Rectal smooth muscle tissue (tissue), 1 donor: ENCODE measurements at regions not wholly inside any gene's neighbourhood (a gene's known extent, or its start where the extent isn't known, plus 50 kb on each side); places are given as distances from the start of the nearest gene placed in this dataset.

Experiments used
- H3K27ac ChIP-seq: one replicate; pipeline ENCODE4 v1.7.0; 2013; ENCODE audit warnings: low read depth, low read length, inconsistent platforms
- H3K27me3 ChIP-seq: one replicate; pipeline ENCODE4 v1.7.0; 2013; ENCODE audit warnings: low read length; ENCODE audit not compliant: control insufficient read depth, insufficient read depth
- H3K36me3 ChIP-seq: one replicate; pipeline ENCODE4 v1.7.0; 2013; ENCODE audit warnings: low read length; ENCODE audit not compliant: control insufficient read depth, insufficient read depth
- H3K4me1 ChIP-seq: one replicate; pipeline ENCODE4 v1.7.0; 2013; ENCODE audit warnings: low read length; ENCODE audit not compliant: control insufficient read depth, insufficient read depth
- H3K4me3 ChIP-seq: one replicate; pipeline ENCODE4 v1.7.0; 2013; ENCODE audit warnings: low read length
- H3K9ac ChIP-seq: one replicate; pipeline ENCODE4 v1.7.0; 2013; ENCODE audit warnings: low read length

- H3K9ac ChIP-seq, result no peak overlapping the region
- H3K27ac ChIP-seq, result no peak overlapping the region
- no peaks in the 10 kb centered on the region for H3K36me3 ChIP-seq
- no peaks in the 10 kb centered on the region for H3K4me1 ChIP-seq
- no peak overlapping the region for H3K4me3 ChIP-seq
- H3K27me3 ChIP-seq, result no peaks in the 10 kb centered on the region
Measured at GRCh38 chr9:88710449-88710848, 175.5 kb downstream of the NXNL2 start.

DNA sequence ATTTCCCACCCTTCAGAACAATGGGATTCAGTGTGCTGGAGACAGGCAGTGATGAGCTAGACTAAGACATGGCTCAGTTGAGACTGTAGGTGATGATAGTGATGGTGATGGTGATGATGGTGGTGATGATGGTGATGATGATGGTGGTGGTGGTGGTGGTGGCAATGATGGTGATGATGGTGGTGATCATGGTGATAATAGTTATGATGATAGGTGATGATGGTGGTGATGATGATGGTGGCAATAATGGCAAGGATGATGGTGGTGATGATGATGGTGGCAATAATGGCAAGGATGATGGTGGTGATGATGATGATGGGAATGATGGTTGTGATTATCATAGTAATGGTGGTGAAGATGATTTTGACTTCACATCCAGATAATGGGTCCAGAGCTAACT lies 176.7 kb downstream of the NXNL2 start:
- Histone ChIP-seq H3K27me3 (no peaks in the 10 kb centered on the region), H3K4me1 (no peaks in the 10 kb centered on the region), H3K4me3 (no peak overlapping the region), H3K27ac (no peak overlapping the region), H3K9ac (no peak overlapping the region), H3K36me3 (no peaks in the 10 kb centered on the region)

DNA sequence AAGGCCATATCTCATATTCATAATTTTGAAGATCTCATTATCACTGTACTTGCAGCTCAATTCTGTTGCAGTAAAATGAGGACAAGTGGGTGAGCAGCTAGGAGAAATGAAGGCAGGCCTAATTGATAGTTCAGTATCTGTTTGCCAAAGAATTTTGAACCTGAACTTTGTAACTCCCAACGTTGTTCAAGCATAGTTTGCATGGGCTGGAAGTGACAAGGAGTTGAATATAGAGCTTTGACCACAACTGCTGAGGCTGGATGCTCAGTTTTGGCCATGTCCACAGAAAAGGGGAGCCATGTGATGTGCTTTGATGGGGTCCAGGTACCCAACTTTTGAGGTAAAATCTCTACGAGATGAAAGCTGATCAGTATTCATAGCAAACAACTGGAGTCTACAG lies 177.5 kb downstream of the NXNL2 start:
- H3K36me3 ChIP-seq, result no peaks in the 10 kb centered on the region
- H3K27ac ChIP-seq, result no peak overlapping the region
- H3K4me1 ChIP-seq, result no peaks in the 10 kb centered on the region
- no peaks in the 10 kb centered on the region for H3K27me3 ChIP-seq
- no peak overlapping the region for H3K9ac ChIP-seq
- H3K4me3 ChIP-seq, result no peak overlapping the region

DNA sequence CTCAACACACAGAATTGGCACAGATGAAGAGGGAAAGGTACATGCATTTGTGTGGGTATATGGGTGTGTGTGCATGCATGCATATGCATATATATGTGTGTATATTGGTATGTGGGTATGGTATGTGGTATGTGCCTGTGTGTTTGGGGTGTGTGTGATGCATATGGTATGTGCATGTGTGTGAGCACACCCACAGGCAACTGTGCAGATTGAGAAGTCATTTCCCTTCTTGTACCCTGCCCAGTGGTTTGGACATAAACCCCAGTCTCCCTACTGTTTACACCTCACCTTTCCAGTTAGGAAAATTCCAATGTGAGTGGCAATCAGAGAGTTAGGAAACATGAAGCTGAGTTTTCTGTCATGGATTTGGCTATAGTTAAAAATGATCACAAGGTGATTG lies 178.0 kb downstream of the NXNL2 start:
- Histone ChIP-seq H3K36me3 (no peaks in the 10 kb centered on the region), H3K4me1 (no peaks in the 10 kb centered on the region), H3K9ac (no peak overlapping the region), H3K27me3 (no peaks in the 10 kb centered on the region), H3K27ac (no peak overlapping the region), H3K4me3 (no peak overlapping the region)

DNA sequence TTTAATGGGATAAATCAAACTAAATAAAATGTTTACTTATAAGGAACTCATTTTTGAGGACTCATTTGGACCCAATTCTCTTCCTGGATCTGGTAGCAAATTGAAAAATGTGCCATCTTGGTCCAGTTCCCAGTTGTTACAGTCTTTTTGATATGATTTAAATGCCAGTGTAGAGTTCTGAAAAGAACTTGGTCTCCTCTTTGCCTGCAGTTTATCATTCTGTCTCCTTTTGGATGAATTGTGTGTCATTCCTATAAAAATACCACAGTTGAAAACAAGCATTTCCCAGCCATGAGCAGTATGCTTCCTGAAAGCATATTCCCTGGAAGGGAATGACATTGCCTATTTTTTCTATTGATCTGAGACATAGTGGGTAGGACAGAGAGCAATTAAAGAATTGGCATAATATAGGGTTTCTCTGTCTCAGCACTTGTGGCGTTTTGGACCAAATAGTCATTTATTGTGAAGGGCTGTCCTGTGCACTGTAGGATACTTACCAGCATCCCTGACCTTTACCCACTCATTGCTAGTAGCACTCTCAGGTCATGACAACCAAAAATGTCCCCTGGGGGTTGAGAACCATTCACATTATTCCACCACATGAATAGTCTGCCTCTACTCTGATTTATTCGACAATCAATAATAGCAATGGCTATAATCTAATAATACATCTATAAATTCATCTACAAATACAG lies 181.8 kb downstream of the NXNL2 start:
- Histone ChIP-seq H3K27me3 (no peaks in the 10 kb centered on the region), H3K4me3 (no peak overlapping the region), H3K4me1 (no peaks in the 10 kb centered on the region)

GRCh38 chr9:88721025-88721424 lies 186.0 kb downstream of the NXNL2 start:
- no peak overlapping the region for H3K4me3 ChIP-seq
- no peak overlapping the region for H3K9ac ChIP-seq

More for the DNA sequence above, 181.8 kb downstream of the NXNL2 start:
- H3K36me3 ChIP-seq, result no peaks in the 10 kb centered on the region
- H3K27ac ChIP-seq, result no peak overlapping the region
- no peak overlapping the region for H3K9ac ChIP-seq

DNA sequence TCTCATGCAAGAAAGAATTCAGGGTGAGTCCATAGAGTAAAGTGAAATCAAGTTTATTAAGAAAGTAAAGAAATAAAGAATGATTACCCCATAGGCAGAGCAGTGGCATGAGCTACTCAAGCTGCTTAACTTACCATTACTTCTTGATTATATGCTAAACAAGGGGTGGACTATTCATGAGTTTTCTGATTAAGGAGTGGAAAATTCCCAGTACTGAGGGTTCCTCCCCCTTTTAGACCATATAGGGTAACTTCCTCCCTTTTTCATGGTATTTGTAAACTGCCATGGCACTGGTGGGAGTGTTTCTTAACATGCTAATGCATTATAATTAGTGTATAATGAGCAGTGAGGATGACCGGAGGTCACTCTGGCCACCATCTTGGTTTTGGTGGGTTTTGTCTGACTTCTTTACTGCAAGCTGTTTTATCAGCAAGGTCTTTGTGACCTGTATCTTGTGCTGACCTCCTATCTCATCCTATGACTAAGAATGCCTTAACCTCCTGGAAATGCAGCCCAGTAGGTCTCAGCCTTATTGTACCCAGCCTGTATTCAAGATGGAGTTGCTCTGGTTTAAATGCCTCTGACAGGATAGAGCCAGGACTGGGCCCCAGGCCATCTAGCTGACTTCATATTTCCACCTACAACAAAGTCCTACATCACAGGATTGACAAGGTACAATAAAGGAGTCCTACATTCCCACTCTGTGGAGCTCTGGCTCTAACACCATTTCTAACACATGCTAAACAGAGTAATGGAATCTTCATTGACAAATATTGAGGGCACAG lies 186.7 kb downstream of the NXNL2 start:
- H3K9ac ChIP-seq, result no peak overlapping the region
- no peaks in the 10 kb centered on the region for H3K4me1 ChIP-seq
- H3K27ac ChIP-seq, result no peak overlapping the region

More at GRCh38 chr9:88721025-88721424, 186.0 kb downstream of the NXNL2 start:
- no peaks in the 10 kb centered on the region for H3K36me3 ChIP-seq
- H3K27me3 ChIP-seq, result no peaks in the 10 kb centered on the region
- H3K4me1 ChIP-seq, result no peaks in the 10 kb centered on the region
- H3K27ac ChIP-seq, result no peak overlapping the region

GRCh38 chr9:88722753-88723152 lies 187.8 kb downstream of the NXNL2 start:
- no peak overlapping the region for H3K9ac ChIP-seq
- no peak overlapping the region for H3K27ac ChIP-seq
- no peaks in the 10 kb centered on the region for H3K4me1 ChIP-seq
- no peak overlapping the region for H3K4me3 ChIP-seq
- H3K36me3 ChIP-seq, result no peaks in the 10 kb centered on the region
- no peaks in the 10 kb centered on the region for H3K27me3 ChIP-seq

More for the DNA sequence above, 186.7 kb downstream of the NXNL2 start:
- H3K27me3 ChIP-seq, result no peaks in the 10 kb centered on the region
- no peaks in the 10 kb centered on the region for H3K36me3 ChIP-seq
- no peak overlapping the region for H3K4me3 ChIP-seq

GRCh38 chr9:88723751-88724150 lies 188.8 kb downstream of the NXNL2 start:
- Histone ChIP-seq H3K36me3 (no peaks in the 10 kb centered on the region), H3K27ac (no peak overlapping the region), H3K4me3 (no peak overlapping the region), H3K9ac (no peak overlapping the region), H3K27me3 (no peaks in the 10 kb centered on the region), H3K4me1 (no peaks in the 10 kb centered on the region)

GRCh38 chr9:88724331-88724730 lies 189.4 kb downstream of the NXNL2 start:
- H3K9ac ChIP-seq, result no peak overlapping the region
- no peaks in the 10 kb centered on the region for H3K4me1 ChIP-seq
- no peak overlapping the region for H3K27ac ChIP-seq
- H3K36me3 ChIP-seq, result no peaks in the 10 kb centered on the region
- H3K4me3 ChIP-seq, result no peak overlapping the region
- no peaks in the 10 kb centered on the region for H3K27me3 ChIP-seq

GRCh38 chr9:88725300-88726019 lies 190.5 kb downstream of the NXNL2 start:
- H3K4me3 ChIP-seq, result no peak overlapping the region
- H3K4me1 ChIP-seq, result no peaks in the 10 kb centered on the region
- no peaks in the 10 kb centered on the region for H3K27me3 ChIP-seq
- no peaks in the 10 kb centered on the region for H3K36me3 ChIP-seq
- H3K27ac ChIP-seq, result no peak overlapping the region
- no peak overlapping the region for H3K9ac ChIP-seq

DNA sequence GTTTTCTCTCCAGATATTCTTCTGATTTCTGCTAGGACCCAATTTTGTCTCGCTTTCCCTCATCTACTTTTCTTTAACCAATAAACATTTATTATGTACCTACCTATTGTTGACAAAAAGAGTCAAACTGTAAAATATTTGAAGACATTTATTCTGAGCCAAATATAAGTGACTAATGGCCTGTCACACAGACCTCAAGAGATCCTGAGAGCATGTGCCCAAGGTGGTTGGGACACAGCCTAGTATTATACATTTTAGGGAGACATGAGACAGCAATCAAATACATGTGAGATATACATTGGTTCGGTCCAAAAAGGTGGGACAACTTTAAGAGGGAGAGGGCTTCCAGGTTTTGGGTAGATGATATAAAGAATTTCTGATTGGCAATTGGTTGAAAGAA lies 191.8 kb downstream of the NXNL2 start:
- Histone ChIP-seq H3K27me3 (no peaks in the 10 kb centered on the region), H3K27ac (no peak overlapping the region), H3K9ac (no peak overlapping the region)

More for the DNA sequence above, 191.8 kb downstream of the NXNL2 start:
- no peaks in the 10 kb centered on the region for H3K4me1 ChIP-seq
- no peak overlapping the region for H3K4me3 ChIP-seq
- H3K36me3 ChIP-seq, result no peaks in the 10 kb centered on the region
